Sigmoid colon (tissue), 4 donors: ENCODE measurements at regions not wholly inside any gene's neighbourhood (a gene's known extent, or its start where the extent isn't known, plus 50 kb on each side); places are given as distances from the start of the nearest gene placed in this dataset.

Experiments used
- EP300 ChIP-seq, 4 donors: sonication (generic); formaldehyde crosslinking; IDR thresholded peaks; one replicate each; pipeline ENCODE4 v1.6.1; 2017; ENCODE audit warnings: antibody characterized with exemption in 4 of 4
- POLR2A ChIP-seq, 2 donors: fragments of 450-650 bp; IDR thresholded peaks; one replicate each; pipeline ENCODE4 v1.6.1; 2016; ENCODE audit warnings: antibody characterized with exemption in 2 of 2, mild to moderate bottlenecking in 2 of 2, moderate library complexity in 2 of 2
- TF ChIP-seq, protein P1 (sequence below), 4 experiments: fragments of 450-650 bp in 3 of 4; fragments of 200-600 bp in 1 of 4; IDR thresholded peaks; one replicate each; pipeline ENCODE4 v1.5.1; 2016 to 2019; ENCODE audit warnings: antibody characterized with exemption in 4 of 4, mild to moderate bottlenecking in 3 of 4, moderate library complexity in 2 of 4

DNA sequence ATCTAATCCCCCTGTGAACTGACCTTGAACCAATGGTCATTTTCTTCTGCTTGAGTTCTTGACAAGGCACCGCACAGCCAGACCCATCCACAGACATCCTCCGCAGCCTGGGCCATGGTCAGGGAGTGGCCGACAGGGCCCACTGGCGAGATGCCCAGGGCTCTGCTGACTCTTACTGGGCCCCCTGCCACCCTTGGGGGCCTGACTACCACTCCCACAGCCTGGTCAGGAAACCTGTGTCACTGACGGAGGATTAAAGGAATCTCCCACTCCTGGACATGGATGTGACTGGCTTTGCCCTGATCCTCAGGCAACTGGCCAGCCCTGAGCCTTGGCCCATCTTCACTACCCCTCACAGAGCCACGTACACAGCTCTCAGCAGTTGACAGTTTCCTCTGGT lies 50.4 kb upstream of the ENO4 start:
- no peak for TF ChIP-seq POLR2A (IDR thresholded peaks at IDR 0.05)
- TF ChIP-seq, protein P1, sequence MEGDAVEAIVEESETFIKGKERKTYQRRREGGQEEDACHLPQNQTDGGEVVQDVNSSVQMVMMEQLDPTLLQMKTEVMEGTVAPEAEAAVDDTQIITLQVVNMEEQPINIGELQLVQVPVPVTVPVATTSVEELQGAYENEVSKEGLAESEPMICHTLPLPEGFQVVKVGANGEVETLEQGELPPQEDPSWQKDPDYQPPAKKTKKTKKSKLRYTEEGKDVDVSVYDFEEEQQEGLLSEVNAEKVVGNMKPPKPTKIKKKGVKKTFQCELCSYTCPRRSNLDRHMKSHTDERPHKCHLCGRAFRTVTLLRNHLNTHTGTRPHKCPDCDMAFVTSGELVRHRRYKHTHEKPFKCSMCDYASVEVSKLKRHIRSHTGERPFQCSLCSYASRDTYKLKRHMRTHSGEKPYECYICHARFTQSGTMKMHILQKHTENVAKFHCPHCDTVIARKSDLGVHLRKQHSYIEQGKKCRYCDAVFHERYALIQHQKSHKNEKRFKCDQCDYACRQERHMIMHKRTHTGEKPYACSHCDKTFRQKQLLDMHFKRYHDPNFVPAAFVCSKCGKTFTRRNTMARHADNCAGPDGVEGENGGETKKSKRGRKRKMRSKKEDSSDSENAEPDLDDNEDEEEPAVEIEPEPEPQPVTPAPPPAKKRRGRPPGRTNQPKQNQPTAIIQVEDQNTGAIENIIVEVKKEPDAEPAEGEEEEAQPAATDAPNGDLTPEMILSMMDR (IDR thresholded peaks at IDR 0.05) = no peak
- no peak for TF ChIP-seq EP300 (IDR thresholded peaks at IDR 0.05)
